Fibroblast of lung (primary cell): ENCODE measurements at regions not wholly inside any gene's neighbourhood (a gene's known extent, or its start where the extent isn't known, plus 50 kb on each side); places are given as distances from the start of the nearest gene placed in this dataset.

Source experiments
- DNase-seq, 2 donors: peaks; one replicate each; pipeline versions ENCODE4 v3.0.0 to v3.0.0-alpha.2; 2010; ENCODE audit warnings: low read depth in 2 of 2
- H2AFZ ChIP-seq: 2 replicates; pipeline ENCODE4 v1.5.1; 2012; ENCODE audit warnings: low read length, control low read depth, inconsistent platforms
- H3K27ac ChIP-seq: 2 replicates; pipeline ENCODE4 v1.5.1; 2011; ENCODE audit warnings: low read length, control low read depth; ENCODE audit not compliant: insufficient read depth
- H3K27me3 ChIP-seq: 2 replicates; pipeline ENCODE4 v1.5.1; 2011; ENCODE audit warnings: mild to moderate bottlenecking, low read length; ENCODE audit not compliant: control insufficient read depth, insufficient read depth
- H3K36me3 ChIP-seq: 2 replicates; pipeline ENCODE4 v1.5.1; 2011; ENCODE audit warnings: low read length; ENCODE audit not compliant: control insufficient read depth, insufficient read depth
- H3K4me1 ChIP-seq: 2 replicates; pipeline ENCODE4 v1.5.1; 2011; ENCODE audit warnings: low read length; ENCODE audit not compliant: control insufficient read depth, insufficient read depth; ENCODE audit errors: extremely low read depth
- H3K4me2 ChIP-seq: 2 replicates; pipeline ENCODE4 v1.5.1; 2011; ENCODE audit warnings: low read length, control low read depth; ENCODE audit not compliant: insufficient read depth; ENCODE audit errors: extremely low read depth
- H3K4me3 ChIP-seq, 4 experiments: fragments of 200-600 bp in 1 of 4; sonication (generic) in 1 of 4; replicated peaks in 1 of 4; 2 replicates each; pipeline ENCODE4 v1.5.1; 2011 to 2016; ENCODE audit warnings: low read length in 4 of 4, low read depth in 3 of 4, mild to moderate bottlenecking in 3 of 4, control low read depth in 2 of 4, inconsistent platforms in 1 of 4, mixed read lengths in 1 of 4; ENCODE audit not compliant: insufficient read depth in 1 of 4; ENCODE audit errors: control extremely low read depth in 1 of 4
- H3K79me2 ChIP-seq: 2 replicates; pipeline ENCODE4 v1.5.1; 2012; ENCODE audit warnings: mild to moderate bottlenecking, low read length, inconsistent platforms; ENCODE audit not compliant: control insufficient read depth, insufficient read depth
- H3K9ac ChIP-seq: 2 replicates; pipeline ENCODE4 v1.5.1; 2011; ENCODE audit warnings: mild to moderate bottlenecking, low read length, control low read depth; ENCODE audit not compliant: insufficient read depth
- H3K9me3 ChIP-seq: 2 replicates; pipeline ENCODE4 v1.5.1; 2012; ENCODE audit warnings: low read depth, low read length; ENCODE audit not compliant: control insufficient read depth, insufficient read depth
- H4K20me1 ChIP-seq: 2 replicates; pipeline ENCODE4 v1.5.1; 2011; ENCODE audit warnings: low read length; ENCODE audit not compliant: control insufficient read depth, insufficient read depth; ENCODE audit errors: extremely low read depth
- EZH2 ChIP-seq: IDR thresholded peaks from 2 replicates; pipeline ENCODE4 v1.5.1; 2012; ENCODE audit warnings: low read length, control low read depth, mild to moderate bottlenecking; ENCODE audit errors: missing control alignments
- TF ChIP-seq, protein P1 (sequence below), 2 donors: IDR thresholded peaks in 1 of 2; conservative IDR thresholded peaks in 1 of 2; 1 replicate in 1 of 2; 2 replicates in 1 of 2; pipeline ENCODE4 v1.5.1; 2011 to 2012; ENCODE audit warnings: low read length in 2 of 2, control low read depth in 1 of 2, inconsistent platforms in 1 of 2, low read depth in 1 of 2, mild to moderate bottlenecking in 1 of 2

DNA sequence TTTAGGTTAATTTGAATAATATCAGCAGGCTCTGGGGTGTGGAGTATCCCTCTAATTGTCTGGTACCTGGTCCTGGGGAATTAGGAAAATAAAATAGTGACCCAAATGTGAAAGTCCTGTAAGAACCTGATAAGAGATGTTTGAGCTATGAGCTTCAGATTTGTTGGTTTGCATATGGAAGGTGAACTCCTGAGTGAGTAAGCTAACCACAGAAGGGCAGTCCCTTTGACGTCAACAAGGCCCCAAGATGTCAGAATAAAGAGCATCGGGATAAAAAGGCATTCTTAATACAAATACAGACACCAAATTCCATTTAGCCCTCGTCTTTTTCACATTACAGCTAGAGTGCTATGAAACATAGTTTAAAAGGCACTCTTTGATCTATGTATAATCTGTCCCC lies 1366.3 kb upstream of the TMEFF2 start:
- no peak overlapping the region for H3K4me2 ChIP-seq
- H3K36me3 ChIP-seq: no peaks in the 10 kb centered on the region
- H3K9me3 ChIP-seq: no peaks in the 10 kb centered on the region
- no peaks in the 10 kb centered on the region for H3K79me2 ChIP-seq
- no peaks in the 10 kb centered on the region for H4K20me1 ChIP-seq
- no peaks in the 10 kb centered on the region for H3K27me3 ChIP-seq
- H3K4me3 ChIP-seq: no peak overlapping the region
- no peak overlapping the region for H3K27ac ChIP-seq
- no peaks in the 10 kb centered on the region for H3K4me1 ChIP-seq
- DNase-seq: peak in 1 of 2 donors; percentile 78
- H3K9ac ChIP-seq: no peak overlapping the region
- H2AFZ ChIP-seq: no peak overlapping the region
- no peak for TF ChIP-seq EZH2
- TF ChIP-seq, protein P1, sequence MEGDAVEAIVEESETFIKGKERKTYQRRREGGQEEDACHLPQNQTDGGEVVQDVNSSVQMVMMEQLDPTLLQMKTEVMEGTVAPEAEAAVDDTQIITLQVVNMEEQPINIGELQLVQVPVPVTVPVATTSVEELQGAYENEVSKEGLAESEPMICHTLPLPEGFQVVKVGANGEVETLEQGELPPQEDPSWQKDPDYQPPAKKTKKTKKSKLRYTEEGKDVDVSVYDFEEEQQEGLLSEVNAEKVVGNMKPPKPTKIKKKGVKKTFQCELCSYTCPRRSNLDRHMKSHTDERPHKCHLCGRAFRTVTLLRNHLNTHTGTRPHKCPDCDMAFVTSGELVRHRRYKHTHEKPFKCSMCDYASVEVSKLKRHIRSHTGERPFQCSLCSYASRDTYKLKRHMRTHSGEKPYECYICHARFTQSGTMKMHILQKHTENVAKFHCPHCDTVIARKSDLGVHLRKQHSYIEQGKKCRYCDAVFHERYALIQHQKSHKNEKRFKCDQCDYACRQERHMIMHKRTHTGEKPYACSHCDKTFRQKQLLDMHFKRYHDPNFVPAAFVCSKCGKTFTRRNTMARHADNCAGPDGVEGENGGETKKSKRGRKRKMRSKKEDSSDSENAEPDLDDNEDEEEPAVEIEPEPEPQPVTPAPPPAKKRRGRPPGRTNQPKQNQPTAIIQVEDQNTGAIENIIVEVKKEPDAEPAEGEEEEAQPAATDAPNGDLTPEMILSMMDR (conservative IDR thresholded peaks at IDR 0.05 in 1 of 2, IDR thresholded peaks at IDR 0.05 in 1 of 2; ENCODE audit: low read depth in 1 of 2, low read length in 2 of 2): no peak

DNA sequence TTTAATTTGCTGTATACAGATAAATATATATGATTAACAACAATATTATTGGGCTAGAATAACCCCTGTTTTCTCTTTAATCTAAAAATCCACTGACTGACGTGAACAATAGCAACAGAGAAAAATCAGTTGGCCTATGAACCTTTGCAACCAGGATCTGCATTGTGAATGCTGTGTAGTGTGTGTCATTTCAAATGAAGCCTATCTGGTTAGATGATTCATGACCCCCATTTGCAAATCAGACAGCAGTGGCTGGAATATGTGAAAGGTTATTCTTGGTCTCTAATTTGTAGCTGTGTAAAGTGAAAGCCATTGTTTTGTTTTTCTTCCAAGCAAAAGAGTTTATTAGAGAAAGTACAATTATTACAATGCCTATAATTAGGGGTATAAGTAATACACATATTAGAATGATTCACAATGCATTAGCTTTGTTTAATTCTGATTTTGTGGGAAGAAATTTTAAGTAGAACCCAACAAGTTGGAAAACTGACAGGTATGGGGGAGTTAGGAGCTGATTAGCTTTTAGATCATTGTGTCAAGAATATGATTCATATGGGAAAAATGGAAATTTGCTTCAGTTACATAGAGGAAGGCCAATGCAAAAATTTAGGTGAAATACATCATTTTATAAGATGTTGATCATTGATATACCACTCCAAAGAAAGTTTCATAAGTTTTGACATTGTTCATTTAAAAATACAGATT lies 1362.2 kb upstream of the TMEFF2 start:
- no peak overlapping the region for H3K27ac ChIP-seq
- DNase-seq: peak in 1 of 2 donors; percentile 76
- no peaks in the 10 kb centered on the region for H3K27me3 ChIP-seq
- no peaks in the 10 kb centered on the region for H4K20me1 ChIP-seq
- no peaks in the 10 kb centered on the region for H3K4me1 ChIP-seq
- H3K4me3 ChIP-seq: no peak overlapping the region
- no peaks in the 10 kb centered on the region for H3K79me2 ChIP-seq
- TF ChIP-seq EZH2: no peak
- TF ChIP-seq, protein P1 (conservative IDR thresholded peaks at IDR 0.05 in 1 of 2, IDR thresholded peaks at IDR 0.05 in 1 of 2; ENCODE audit: low read depth in 1 of 2, low read length in 2 of 2): no peak
- no peaks in the 10 kb centered on the region for H3K36me3 ChIP-seq
- H3K9ac ChIP-seq: no peak overlapping the region
- H2AFZ ChIP-seq: no peak overlapping the region
- H3K4me2 ChIP-seq: no peak overlapping the region
- no peaks in the 10 kb centered on the region for H3K9me3 ChIP-seq

DNA sequence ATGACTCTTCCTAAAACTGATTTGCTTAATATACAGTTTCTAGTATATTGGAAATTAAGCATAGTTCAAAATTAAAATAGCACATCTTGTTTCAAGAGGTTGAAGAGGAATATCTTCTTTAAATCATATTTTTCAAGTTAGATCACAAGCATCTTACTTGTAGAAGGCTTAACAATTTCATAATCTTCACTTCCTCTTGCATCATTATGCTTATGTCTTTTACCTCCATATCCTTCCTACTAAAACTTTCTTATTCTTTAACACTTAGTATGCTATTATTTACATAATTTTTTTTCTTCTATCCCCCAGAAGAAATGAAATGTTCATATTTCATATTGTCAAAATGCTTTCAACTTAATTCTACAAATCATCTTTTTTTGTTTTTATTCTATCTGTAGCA lies 1354.9 kb upstream of the TMEFF2 start:
- DNase-seq: no peak

More for the DNA sequence above, 1354.9 kb upstream of the TMEFF2 start:
- Histone ChIP-seq H3K4me2 (no peak overlapping the region), H3K27me3 (no peaks in the 10 kb centered on the region), H3K27ac (no peak overlapping the region), H3K4me3 (no peak overlapping the region), H3K4me1 (no peaks in the 10 kb centered on the region), H3K79me2 (no peaks in the 10 kb centered on the region), H4K20me1 (no peaks in the 10 kb centered on the region), H2AFZ (no peak overlapping the region), H3K9ac (no peak overlapping the region), H3K36me3 (no peaks in the 10 kb centered on the region), H3K9me3 (no peaks in the 10 kb centered on the region)
- TF ChIP-seq, protein P1 (conservative IDR thresholded peaks at IDR 0.05 in 1 of 2, IDR thresholded peaks at IDR 0.05 in 1 of 2; ENCODE audit: low read depth in 1 of 2, low read length in 2 of 2): no peak
- TF ChIP-seq EZH2: no peak
